GM23338 (cell line): ENCODE measurements at regions not wholly inside any gene's neighbourhood (a gene's known extent, or its start where the extent isn't known, plus 50 kb on each side); places are given as distances from the start of the nearest gene placed in this dataset.
A peak's percentile ranks its signal among the peaks of the same experiment; 100 is the strongest.
"Not testable (repeated sequence)": the region's sequence is repeated elsewhere in the genome, so short reads cannot be mapped to it uniquely, and the experiment has no call there.

Experiments
- ATAC-seq: fragments of 200-7000 bp; cut with Tn5 transposase; 3 replicates; pipeline ENCODE4 v1.9.1; 2020
- DNase-seq: peaks from one replicate; pipeline ENCODE4 v3.0.0-alpha.2; 2015; ENCODE audit warnings: low spot score
- H2AFZ ChIP-seq: fragments of 200-600 bp; sonication (generic); 2 replicates; pipeline ENCODE4 v1.8.0; 2016; ENCODE audit warnings: antibody characterized with exemption, mild to moderate bottlenecking, moderate library complexity
- H3F3A ChIP-seq: fragments of 200-600 bp; sonication (generic); replicated peaks from 2 replicates; pipeline ENCODE4 v1.8.0; 2017; ENCODE audit warnings: antibody characterized with exemption, mixed run types, low read depth
- H3K27ac ChIP-seq: fragments of 200-600 bp; sonication (generic); 2 replicates; pipeline ENCODE4 v1.6.1; 2016; ENCODE audit warnings: low read depth
- H3K27me3 ChIP-seq: fragments of 200-600 bp; sonication (generic); 2 replicates; pipeline ENCODE4 v1.8.0; 2016; ENCODE audit warnings: mild to moderate bottlenecking, mixed run types, moderate library complexity; ENCODE audit not compliant: insufficient read depth
- H3K36me3 ChIP-seq: fragments of 200-600 bp; sonication (generic); 2 replicates; pipeline ENCODE4 v1.8.0; 2016; ENCODE audit warnings: mild to moderate bottlenecking; ENCODE audit not compliant: insufficient read depth
- H3K4me1 ChIP-seq: fragments of 200-600 bp; sonication (generic); 2 replicates; pipeline ENCODE4 v1.8.0; 2016; ENCODE audit warnings: mild to moderate bottlenecking, moderate library complexity; ENCODE audit not compliant: insufficient read depth
- H3K4me2 ChIP-seq: fragments of 200-600 bp; sonication (generic); 2 replicates; pipeline ENCODE4 v1.7.1; 2017; ENCODE audit warnings: mixed run types
- H3K4me3 ChIP-seq: fragments of 200-600 bp; sonication (generic); 2 replicates; pipeline ENCODE4 v1.6.1; 2016; ENCODE audit warnings: mixed run types
- H3K79me2 ChIP-seq: fragments of 200-600 bp; sonication (generic); replicated peaks from 2 replicates; pipeline ENCODE4 v1.8.0; 2017; ENCODE audit warnings: mild to moderate bottlenecking; ENCODE audit not compliant: insufficient read depth
- H3K9me2 ChIP-seq: fragments of 200-600 bp; sonication (generic); 2 replicates; pipeline ENCODE4 v1.8.0; 2017; ENCODE audit not compliant: insufficient read depth
- H4K20me1 ChIP-seq: fragments of 200-600 bp; sonication (generic); replicated peaks from 2 replicates; pipeline ENCODE4 v1.8.0; 2017; ENCODE audit warnings: mild to moderate bottlenecking; ENCODE audit not compliant: insufficient read depth
- H3K27ac Mint-ChIP-seq: 2 replicates; pipeline ENCODE4 v1.8.0; 2020; ENCODE audit warnings: inconsistent platforms, mild to moderate bottlenecking, moderate library complexity, mixed read lengths
- H3K27me3 Mint-ChIP-seq: 3 replicates; pipeline ENCODE4 v1.8.0; 2022; ENCODE audit warnings: low read depth, mild to moderate bottlenecking, moderate library complexity, mixed read lengths, inconsistent platforms; ENCODE audit not compliant: insufficient read depth, poor library complexity
- H3K36me3 Mint-ChIP-seq: 3 replicates; pipeline ENCODE4 v1.8.0; 2021; ENCODE audit warnings: low read depth, mild to moderate bottlenecking, inconsistent platforms, moderate library complexity, mixed read lengths
- H3K4me1 Mint-ChIP-seq: 3 replicates; pipeline ENCODE4 v1.8.0; 2020; ENCODE audit warnings: mild to moderate bottlenecking, inconsistent platforms, mixed read lengths
- H3K4me3 Mint-ChIP-seq: 3 replicates; pipeline ENCODE4 v1.8.0; 2021; ENCODE audit warnings: moderate library complexity, mild to moderate bottlenecking, inconsistent platforms, mixed read lengths
- H3K9me3 Mint-ChIP-seq: 3 replicates; pipeline ENCODE4 v1.8.0; 2020; ENCODE audit warnings: moderate library complexity, mild to moderate bottlenecking, inconsistent platforms, mixed read lengths
- CTCF ChIP-seq, 2 experiments: fragments of 200-600 bp in 1 of 2; sonication (generic) in 1 of 2; conservative IDR thresholded peaks; 2 replicates each; pipeline versions ENCODE4 v1.5.1 to v1.6.1; 2016 to 2017; ENCODE audit warnings: antibody characterized with exemption in 2 of 2, low read depth in 2 of 2, mild to moderate bottlenecking in 2 of 2, moderate library complexity in 1 of 2
- EZH2 ChIP-seq: fragments of 200-600 bp; sonication (generic); IDR thresholded peaks from one replicate; pipeline ENCODE4 v1.8.0; 2017; ENCODE audit warnings: antibody characterized with exemption, mild to moderate bottlenecking, low read depth; ENCODE audit not compliant: unreplicated experiment
- EZH2phosphoT487 ChIP-seq: fragments of 200-600 bp; sonication (generic); IDR thresholded peaks from one replicate; pipeline ENCODE4 v1.8.1; 2018; ENCODE audit warnings: antibody characterized with exemption; ENCODE audit not compliant: unreplicated experiment
- JUNB ChIP-seq: IDR thresholded peaks from one replicate; pipeline ENCODE4 v1.6.1; 2016; ENCODE audit warnings: antibody characterized with exemption; ENCODE audit not compliant: unreplicated experiment
- REST ChIP-seq: IDR thresholded peaks from one replicate; pipeline ENCODE4 v1.6.1; 2018; ENCODE audit warnings: antibody characterized with exemption; ENCODE audit not compliant: unreplicated experiment
- STAT1 ChIP-seq: IDR thresholded peaks from one replicate; pipeline ENCODE4 v1.6.1; 2016; ENCODE audit warnings: antibody characterized with exemption; ENCODE audit not compliant: unreplicated experiment
- ZNF331 ChIP-seq: fragments of 250-450 bp; sonication (Bioruptor Pico); IDR thresholded peaks from 2 replicates; pipeline ENCODE4 v1.5.0; 2020; ENCODE audit warnings: low read depth, mild to moderate bottlenecking, moderate library complexity

- H3K9me2 ChIP-seq: no peaks in the 10 kb centered on the region
- H3K4me3 ChIP-seq: peak overlapping the region; percentile 50
- 0 out of 2 replicates have a peak overlapping the region, but pooled peaks have one; percentile 85 for H2AFZ ChIP-seq
- Mint-ChIP-seq H3K9me3 (peaks cover 95% of the 10 kb centered on the region), H3K4me1 (no peaks in the 10 kb centered on the region), H3K36me3 (peaks cover 39% of the 10 kb centered on the region), H3K4me3 (no peak overlapping the region), H3K27me3 (peaks cover 8% of the 10 kb centered on the region), H3K27ac (no peak overlapping the region)
- ATAC-seq: peak; percentile 61
- no peaks in the 10 kb centered on the region for H3K36me3 ChIP-seq
- TF ChIP-seq EZH2phosphoT487 (no peak), STAT1 (no peak), ZNF331 (no peak), JUNB (no peak), CTCF (conservative IDR thresholded peaks at IDR 0.05; ENCODE audit: low read depth in 2 of 2) (peak; percentile 72 to 82), REST (no peak)
- H3K4me1 ChIP-seq: no peaks in the 10 kb centered on the region
- no peaks in the 10 kb centered on the region for H3K27me3 ChIP-seq
- no peaks in the 10 kb centered on the region for H3K79me2 ChIP-seq
- H3F3A ChIP-seq: no peaks in the 10 kb centered on the region
- no peaks in the 10 kb centered on the region for H4K20me1 ChIP-seq
- DNase-seq: peak; percentile 87
- no peak overlapping the region for H3K27ac ChIP-seq
- H3K4me2 ChIP-seq: peak overlapping the region; percentile 70
Measured at GRCh38 chr12:34218193-34219045, 196.1 kb downstream of the ALG10 start.

GRCh38 chr12:34219046-34219770 is 196.9 kb downstream of the ALG10 start:
- peak; percentile 4 for DNase-seq
- H3K27me3 ChIP-seq: no peaks in the 10 kb centered on the region
- Mint-ChIP-seq H3K9me3 (peaks cover 90% of the 10 kb centered on the region), H3K27me3 (peaks cover 8% of the 10 kb centered on the region), H3K4me1 (no peaks in the 10 kb centered on the region), H3K36me3 (peaks cover 35% of the 10 kb centered on the region), H3K27ac (no peak overlapping the region), H3K4me3 (no peak overlapping the region)
- H3F3A ChIP-seq: no peaks in the 10 kb centered on the region
- no peaks in the 10 kb centered on the region for H3K9me2 ChIP-seq
- peak overlapping the region; percentile 70 for H3K4me2 ChIP-seq
- H3K4me3 ChIP-seq: peak overlapping the region; percentile 50
- H3K4me1 ChIP-seq: no peaks in the 10 kb centered on the region
- no peaks in the 10 kb centered on the region for H3K36me3 ChIP-seq
- no peak overlapping the region for H3K27ac ChIP-seq
- H3K79me2 ChIP-seq: no peaks in the 10 kb centered on the region
- TF ChIP-seq EZH2: no peak
- no peaks in the 10 kb centered on the region for H4K20me1 ChIP-seq
- no peak for ATAC-seq
- 0 out of 2 replicates have a peak overlapping the region, but pooled peaks have one; percentile 59 for H2AFZ ChIP-seq

- not testable (repeated sequence) for H3K4me3 ChIP-seq, H3F3A ChIP-seq, ATAC-seq, H3K4me1 ChIP-seq, H3K9me2 ChIP-seq, H3K27ac Mint-ChIP-seq, H3K27me3 ChIP-seq, H3K36me3 ChIP-seq, H3K79me2 ChIP-seq, H3K4me3 Mint-ChIP-seq, H2AFZ ChIP-seq, H3K27me3 Mint-ChIP-seq, DNase-seq, H3K4me1 Mint-ChIP-seq, H3K27ac ChIP-seq, H4K20me1 ChIP-seq, H3K4me2 ChIP-seq
- H3K36me3 Mint-ChIP-seq: peaks cover 29% of the 10 kb centered on the region
- peaks cover 90% of the 10 kb centered on the region for H3K9me3 Mint-ChIP-seq
Measured at GRCh38 chr12:34220079-34220478, 197.8 kb downstream of the ALG10 start.
